ENCODE measurements at regions not wholly inside any gene's neighbourhood (a gene's known extent, or its start where the extent isn't known, plus 50 kb on each side); places are given as distances from the start of the nearest gene placed in this dataset.

- DNase-seq (ENCODE audit: low read depth), result no peak
- H3K4me3 ChIP-seq (ENCODE audit: low read depth, low read length), result no peak overlapping the region
- no peak for TF ChIP-seq CTCF (IDR thresholded peaks at IDR 0.05; ENCODE audit: insufficient read depth, low read depth, low read length)
Measured at GRCh38 chr1:56411484-56412180, 167.7 kb downstream of the PLPP3 start.

GRCh38 chr1:56411021-56411420 is 168.3 kb downstream of the PLPP3 start:
- TF ChIP-seq CTCF (IDR thresholded peaks at IDR 0.05; ENCODE audit: insufficient read depth, low read depth, low read length), result no peak
- no peak for DNase-seq (ENCODE audit: low read depth)

GRCh38 chr1:56410405-56410804 is 169.0 kb downstream of the PLPP3 start:
- no peak for DNase-seq (ENCODE audit: low read depth)
- no peak for TF ChIP-seq CTCF (IDR thresholded peaks at IDR 0.05; ENCODE audit: insufficient read depth, low read depth, low read length)
- H3K4me3 ChIP-seq (ENCODE audit: low read depth, low read length), result no peak overlapping the region

More at GRCh38 chr1:56411021-56411420, 168.3 kb downstream of the PLPP3 start:
- H3K4me3 ChIP-seq (ENCODE audit: low read depth, low read length), result no peak overlapping the region

GRCh38 chr1:56409112-56409691 is 170.2 kb downstream of the PLPP3 start:
- DNase-seq (ENCODE audit: low read depth), result no peak
- TF ChIP-seq CTCF (IDR thresholded peaks at IDR 0.05; ENCODE audit: insufficient read depth, low read depth, low read length), result peak; percentile 11
- no peak overlapping the region for H3K4me3 ChIP-seq (ENCODE audit: low read depth, low read length)

GRCh38 chr1:56406821-56407220 is 172.5 kb downstream of the PLPP3 start:
- DNase-seq (ENCODE audit: low read depth), result no peak
- TF ChIP-seq CTCF (IDR thresholded peaks at IDR 0.05; ENCODE audit: insufficient read depth, low read depth, low read length), result no peak
- no peak overlapping the region for H3K4me3 ChIP-seq (ENCODE audit: low read depth, low read length)

GRCh38 chr1:56404561-56405030 is 174.8 kb downstream of the PLPP3 start:
- DNase-seq (ENCODE audit: low read depth), result no peak
- no peak overlapping the region for H3K4me3 ChIP-seq (ENCODE audit: low read depth, low read length)
- no peak for TF ChIP-seq CTCF (IDR thresholded peaks at IDR 0.05; ENCODE audit: insufficient read depth, low read depth, low read length)
